PC-9 (cell line): ENCODE measurements at regions not wholly inside any gene's neighbourhood (a gene's known extent, or its start where the extent isn't known, plus 50 kb on each side); places are given as distances from the start of the nearest gene placed in this dataset.
"Not testable (repeated sequence)": the region's sequence is repeated elsewhere in the genome, so short reads cannot be mapped to it uniquely, and the experiment has no call there.

Source experiments
- BruUV-seq: library from RNA; stranded (reverse); fragments of 400-500 nt; replicated peaks from 2 replicates; lab custom pipeline; 2021; lab: Mats Ljungman, UMichigan
- CTCF ChIA-PET: fragments of 300-600 bp; sonication (Branson Sonifier 250); formaldehyde crosslinking; loops from one replicate; lab custom pipeline; 2022; ENCODE audit warnings: antibody characterized with exemption; lab: Charles Lee
- POLR2A ChIA-PET: fragments of 300-600 bp; sonication (Branson Sonifier 250); formaldehyde crosslinking; loops from one replicate; lab custom pipeline; 2022; ENCODE audit warnings: antibody characterized with exemption; ENCODE audit not compliant: unreplicated experiment; lab: Charles Lee
- DNase-seq, 2 experiments: peaks; one replicate each; pipeline versions ENCODE4 v3.0.0 to v3.0.0-alpha.2; 2015 to 2022; ENCODE audit warnings: mixed read lengths in 1 of 2
- H2AFZ ChIP-seq: fragments of 200-600 bp; sonication (generic); 2 replicates; pipeline ENCODE4 v1.8.1; 2017; ENCODE audit warnings: antibody characterized with exemption
- H3F3A ChIP-seq: fragments of 200-600 bp; sonication (generic); 2 replicates; pipeline ENCODE4 v1.8.1; 2017; ENCODE audit warnings: antibody characterized with exemption, mild to moderate bottlenecking, low read depth; ENCODE audit not compliant: insufficient read depth
- H3K27ac ChIP-seq: fragments of 200-600 bp; sonication (generic); 2 replicates; pipeline ENCODE4 v1.6.1; 2016; ENCODE audit warnings: mixed run types
- H3K27me3 ChIP-seq: fragments of 200-600 bp; sonication (generic); 2 replicates; pipeline ENCODE4 v1.6.1; 2016; ENCODE audit warnings: low read depth, mixed run types; ENCODE audit not compliant: insufficient read depth
- H3K36me3 ChIP-seq: fragments of 200-600 bp; sonication (generic); 2 replicates; pipeline ENCODE4 v1.6.1; 2016; ENCODE audit warnings: low read depth, mixed run types
- H3K4me1 ChIP-seq: fragments of 200-600 bp; sonication (generic); replicated peaks from 2 replicates; pipeline ENCODE4 v1.6.1; 2016; ENCODE audit warnings: mixed run types; ENCODE audit not compliant: insufficient read depth
- H3K4me2 ChIP-seq: fragments of 200-600 bp; sonication (generic); 2 replicates; pipeline ENCODE4 v1.6.1; 2017; ENCODE audit warnings: mixed run types
- H3K4me3 ChIP-seq: fragments of 200-600 bp; sonication (generic); 2 replicates; pipeline ENCODE4 v1.6.1; 2016; ENCODE audit warnings: mixed run types
- H3K79me2 ChIP-seq: fragments of 200-600 bp; sonication (generic); 2 replicates; pipeline ENCODE4 v1.6.1; 2017; ENCODE audit warnings: low read depth, mixed run types
- H3K9me2 ChIP-seq: fragments of 200-600 bp; sonication (generic); 2 replicates; pipeline ENCODE4 v1.8.1; 2017; ENCODE audit warnings: mild to moderate bottlenecking; ENCODE audit not compliant: insufficient read depth
- H3K9me3 ChIP-seq: fragments of 200-600 bp; sonication (generic); 2 replicates; pipeline ENCODE4 v1.8.1; 2016; ENCODE audit warnings: low read depth; ENCODE audit not compliant: insufficient read depth
- H4K20me1 ChIP-seq: fragments of 200-600 bp; sonication (generic); 2 replicates; pipeline ENCODE4 v1.8.1; 2017; ENCODE audit not compliant: insufficient read depth
- CTCF ChIP-seq: fragments of 200-600 bp; sonication (generic); conservative IDR thresholded peaks from 2 replicates; pipeline ENCODE4 v1.6.1; 2017; ENCODE audit warnings: mixed run types, antibody characterized with exemption, mild to moderate bottlenecking, moderate library complexity
- intact Hi-C: fragments of 100-400 bp; cut with micrococcal nuclease; formaldehyde crosslinking; loops from one replicate; pipeline ENCODE4 v1.10.0; 2022; ENCODE audit not compliant: unreplicated experiment

GRCh38 chr9:63346310-63347048 is 1938.5 kb downstream of the FOXD4L5 start:
- BruUV-seq, H3F3A ChIP-seq, H3K9me3 ChIP-seq, H2AFZ ChIP-seq, H3K79me2 ChIP-seq, CTCF ChIA-PET, H3K9me2 ChIP-seq, POLR2A ChIA-PET, intact Hi-C loops, H4K20me1 ChIP-seq, H3K27me3 ChIP-seq, H3K4me3 ChIP-seq, H3K36me3 ChIP-seq: not testable (repeated sequence)
- peak; percentile 86 to 93 for DNase-seq
- H3K4me2 ChIP-seq: peak overlapping the region; percentile 55
- H3K27ac ChIP-seq: peak overlapping the region; percentile 88
- peaks cover 24% of the 10 kb centered on the region for H3K4me1 ChIP-seq

GRCh38 chr9:63344408-63344807 is 1940.6 kb downstream of the FOXD4L5 start:
- H3F3A ChIP-seq, H3K36me3 ChIP-seq, H4K20me1 ChIP-seq, H3K79me2 ChIP-seq, H3K27me3 ChIP-seq, H2AFZ ChIP-seq, H3K4me2 ChIP-seq, POLR2A ChIA-PET, intact Hi-C loops, H3K9me2 ChIP-seq, DNase-seq, H3K4me3 ChIP-seq, BruUV-seq, CTCF ChIA-PET, H3K9me3 ChIP-seq: not testable (repeated sequence)
- Histone ChIP-seq H3K27ac (peak overlapping the region; percentile 79; the same call in 1 of the 2 replicates), H3K4me1 (peaks cover 24% of the 10 kb centered on the region)

- H2AFZ ChIP-seq, H3K9me2 ChIP-seq, BruUV-seq, H3K79me2 ChIP-seq, H3K4me3 ChIP-seq, CTCF ChIA-PET, H3K36me3 ChIP-seq, H3K4me2 ChIP-seq, H4K20me1 ChIP-seq, intact Hi-C loops, POLR2A ChIA-PET, H3K27me3 ChIP-seq, H3K9me3 ChIP-seq: not testable (repeated sequence)
- Histone ChIP-seq H3K4me1 (peaks cover 28% of the 10 kb centered on the region), H3F3A (peaks cover 11% of the 10 kb centered on the region), H3K27ac (peak overlapping the region; percentile 52; the same call in 1 of the 2 replicates)
- peak; percentile 48 to 60 for DNase-seq
Observed at GRCh38 chr9:63342528-63342927, 1942.5 kb downstream of the FOXD4L5 start.

GRCh38 chr9:63337899-63338604 is 1947.0 kb downstream of the FOXD4L5 start:
- H3K79me2 ChIP-seq, H2AFZ ChIP-seq, H4K20me1 ChIP-seq, intact Hi-C loops, H3F3A ChIP-seq, H3K36me3 ChIP-seq, CTCF ChIA-PET, POLR2A ChIA-PET, H3K9me3 ChIP-seq, H3K27me3 ChIP-seq, H3K9me2 ChIP-seq: not testable (repeated sequence)
- peak overlapping the region; percentile 27; the same call in 1 of the 2 replicates for H3K4me3 ChIP-seq
- H3K27ac ChIP-seq: peak overlapping the region; percentile 95
- DNase-seq: peak; percentile 46 to 72
- H3K4me1 ChIP-seq: peaks cover 10% of the 10 kb centered on the region
- H3K4me2 ChIP-seq: peak overlapping the region; percentile 72
- TSS peak; percentile 75 for BruUV-seq

DNA sequence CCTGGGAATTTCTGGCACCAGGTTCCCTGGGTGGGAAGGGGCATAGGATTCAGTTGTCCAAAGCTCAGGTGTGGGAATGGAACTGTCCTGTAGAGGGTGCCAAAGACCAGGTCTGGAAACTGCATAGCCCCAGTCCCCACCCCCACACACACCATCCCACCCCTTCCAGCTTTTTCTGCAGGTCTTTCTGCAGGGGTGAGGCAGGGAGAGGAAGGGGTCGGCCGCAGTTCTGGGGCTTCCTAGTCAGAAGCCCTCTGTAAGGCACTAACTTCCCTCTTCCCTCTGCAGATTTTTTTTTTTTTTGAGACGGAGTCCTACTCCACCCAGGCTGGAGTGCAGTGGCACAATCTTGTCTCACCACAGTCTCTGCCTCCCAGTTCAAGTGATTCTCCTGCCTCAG is 1949.7 kb downstream of the FOXD4L5 start:
- H3K9me3 ChIP-seq, H3K27me3 ChIP-seq, H4K20me1 ChIP-seq, H3K4me3 ChIP-seq, H3K27ac ChIP-seq, H3F3A ChIP-seq, H2AFZ ChIP-seq, CTCF ChIA-PET, intact Hi-C loops, H3K9me2 ChIP-seq, BruUV-seq, H3K4me2 ChIP-seq, H3K36me3 ChIP-seq, POLR2A ChIA-PET, H3K79me2 ChIP-seq: not testable (repeated sequence)
- DNase-seq: peak in 1 of 2 experiments; percentile 20
- H3K4me1 ChIP-seq: peaks cover 10% of the 10 kb centered on the region
- TF ChIP-seq CTCF: peak; percentile 41; the same call in 1 of the 2 replicates

DNA sequence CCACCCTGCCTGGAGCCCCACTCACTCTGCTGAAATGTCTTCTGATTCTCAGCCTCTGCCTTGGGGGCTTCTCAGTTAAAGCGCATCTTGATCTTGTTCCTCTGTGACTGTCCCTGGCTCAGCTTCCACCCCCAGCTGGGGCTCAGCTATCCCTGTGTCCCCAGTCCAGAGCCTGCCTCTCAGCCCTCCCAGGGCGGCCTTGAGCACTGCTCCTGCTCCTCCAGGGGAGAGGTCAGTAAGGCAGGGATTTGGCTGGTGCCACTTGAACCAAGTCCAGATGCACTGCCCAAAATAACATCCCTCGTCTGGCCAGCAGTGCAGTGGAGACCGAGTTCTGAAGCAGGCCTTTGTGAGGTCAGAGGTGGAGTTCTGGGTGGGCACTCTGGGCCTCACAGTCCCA is 1950.8 kb downstream of the FOXD4L5 start:
- H3K4me3 ChIP-seq, H3F3A ChIP-seq, BruUV-seq, DNase-seq, POLR2A ChIA-PET, H3K36me3 ChIP-seq, H3K27me3 ChIP-seq, H4K20me1 ChIP-seq, CTCF ChIA-PET, H3K27ac ChIP-seq, H3K4me2 ChIP-seq, H3K4me1 ChIP-seq, H2AFZ ChIP-seq, H3K79me2 ChIP-seq, H3K9me2 ChIP-seq, intact Hi-C loops, H3K9me3 ChIP-seq: not testable (repeated sequence)
